Ecto neural progenitor cell (in vitro differentiated cells): ENCODE measurements at regions not wholly inside any gene's neighbourhood (a gene's known extent, or its start where the extent isn't known, plus 50 kb on each side); places are given as distances from the start of the nearest gene placed in this dataset.
A peak's percentile ranks its signal among the peaks of the same experiment; 100 is the strongest.

Experiments
- DNase-seq: peaks from one replicate; pipeline ENCODE4 v3.0.0-alpha.2; 2018; ENCODE audit warnings: low spot score

DNA sequence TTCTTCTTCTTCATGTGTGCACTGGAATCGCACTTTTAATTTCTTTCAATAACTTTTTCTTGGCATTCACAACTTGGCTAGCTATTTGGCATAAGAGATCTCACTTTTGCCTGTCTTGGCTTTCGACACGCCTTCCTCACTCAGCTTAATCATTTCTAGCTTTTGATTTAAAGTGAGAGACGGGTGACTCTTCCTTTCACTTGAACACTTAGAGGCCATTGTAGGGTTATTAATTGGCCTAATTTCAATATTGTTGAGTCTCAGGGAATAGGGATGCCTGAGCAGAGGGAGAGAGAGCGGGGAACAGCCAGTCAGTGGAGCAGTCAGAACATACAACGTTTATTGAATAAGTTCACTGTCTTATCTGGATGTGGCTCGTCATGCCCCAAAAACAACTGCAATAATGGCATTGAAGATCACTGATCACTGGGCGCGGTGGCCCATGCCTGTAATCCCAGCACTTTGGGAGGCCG lies 200.3 kb downstream of the SEC14L1 start:
- DNase-seq, result peak; percentile 29

DNA sequence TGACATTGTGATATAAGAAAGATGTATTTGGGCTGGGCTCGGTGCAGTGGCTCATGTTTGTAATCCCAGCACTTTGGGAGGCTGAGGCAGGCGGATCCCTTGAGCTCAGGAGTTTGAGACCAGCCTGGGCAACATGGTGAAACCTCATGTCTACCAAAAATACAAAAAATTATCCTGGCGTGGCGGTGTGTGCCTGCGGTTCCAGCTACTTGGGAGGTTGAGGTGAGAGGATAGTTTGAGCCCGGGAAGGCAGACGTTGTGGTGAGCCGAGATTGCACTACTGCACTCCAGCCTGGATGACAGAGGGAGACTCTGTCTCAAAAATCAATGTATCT lies 201.9 kb downstream of the SEC14L1 start:
- peak; percentile 12 for DNase-seq

DNA sequence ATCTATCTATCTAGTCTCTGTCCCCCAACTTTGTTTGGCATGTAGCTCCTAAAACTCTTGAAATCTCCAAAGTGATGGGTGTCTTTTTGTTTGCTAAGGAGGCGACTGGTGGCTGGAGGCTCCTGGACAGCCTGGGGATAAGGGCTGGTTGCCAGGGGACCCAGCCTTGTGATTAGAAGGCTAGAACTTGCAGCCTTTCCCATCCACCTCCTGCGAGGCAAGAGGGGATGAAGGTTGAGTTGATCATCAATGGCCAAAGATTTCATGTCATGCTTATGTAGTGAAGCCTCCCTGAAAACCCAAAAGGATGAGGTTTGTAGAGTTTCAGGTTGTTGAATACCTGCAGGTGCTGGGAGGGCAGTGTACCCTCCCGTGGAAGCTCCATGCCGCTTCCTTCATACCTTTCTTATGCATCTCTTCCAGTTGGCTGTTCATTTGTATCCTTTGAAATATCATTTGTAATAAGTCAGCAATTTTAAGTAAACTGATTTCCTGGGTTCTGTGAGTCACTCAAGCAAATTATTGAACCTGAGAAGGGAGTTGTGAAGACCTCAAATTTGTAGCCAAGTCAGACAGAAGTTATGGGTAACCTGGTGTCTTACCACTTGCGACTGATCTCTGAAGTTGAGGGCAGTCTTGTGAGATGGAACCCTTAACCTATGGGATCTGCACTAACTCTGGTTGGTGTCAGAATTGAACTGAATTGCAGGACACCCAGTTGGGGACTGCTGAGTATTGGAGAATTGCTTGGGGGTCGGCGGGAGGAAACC lies 202.4 kb downstream of the SEC14L1 start:
- DNase-seq, result peak; percentile 29

DNA sequence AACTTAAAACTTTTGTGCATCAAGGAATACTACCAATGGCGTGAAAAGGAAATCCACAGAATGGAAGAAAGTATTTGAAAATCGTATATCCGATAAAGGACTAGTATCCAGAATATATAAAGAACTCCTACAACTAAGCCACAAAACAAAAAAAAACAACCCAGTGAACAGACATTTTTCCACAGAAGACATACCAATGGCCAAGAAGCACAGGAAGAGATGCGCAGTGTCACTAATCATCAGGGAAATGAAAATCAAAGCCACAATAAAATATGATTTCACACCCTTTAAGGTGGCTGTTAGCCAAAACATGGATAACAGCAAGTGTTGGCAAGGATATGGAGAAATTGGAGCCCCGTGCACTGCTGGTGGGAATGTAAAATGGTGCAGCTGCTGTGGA lies 203.3 kb downstream of the SEC14L1 start:
- no peak for DNase-seq

DNA sequence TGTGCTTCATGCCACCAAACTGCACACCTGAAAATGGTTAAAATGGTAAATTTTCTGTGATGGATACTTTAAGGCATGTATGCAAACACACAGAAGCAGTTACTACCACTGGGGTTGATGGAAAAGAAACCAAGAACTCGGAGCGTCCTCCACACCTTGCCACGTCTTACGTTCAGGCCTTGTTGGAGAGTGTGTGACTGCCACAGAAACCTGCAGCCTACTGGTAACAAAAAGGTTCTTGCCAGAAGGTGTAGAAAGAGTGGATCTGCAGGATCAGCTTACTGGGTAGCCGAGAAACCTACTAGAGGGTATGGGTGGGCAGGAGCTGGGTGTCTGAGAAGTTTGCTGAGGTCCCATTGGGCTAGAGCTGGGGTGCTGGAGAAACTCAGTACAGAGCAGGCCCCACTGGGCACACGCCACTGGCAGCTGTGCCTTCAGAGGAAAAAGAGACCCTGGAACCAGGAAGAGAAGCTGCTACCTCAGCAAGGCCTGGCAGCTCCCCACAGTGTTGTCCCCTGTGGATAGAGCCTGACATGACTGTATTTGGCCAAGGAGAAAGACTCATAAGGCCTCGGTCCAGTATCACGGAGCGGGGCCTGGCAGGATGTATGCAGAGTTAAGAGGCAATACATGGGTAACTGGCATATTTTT lies 204.6 kb downstream of the SEC14L1 start:
- DNase-seq, result peak; percentile 39

DNA sequence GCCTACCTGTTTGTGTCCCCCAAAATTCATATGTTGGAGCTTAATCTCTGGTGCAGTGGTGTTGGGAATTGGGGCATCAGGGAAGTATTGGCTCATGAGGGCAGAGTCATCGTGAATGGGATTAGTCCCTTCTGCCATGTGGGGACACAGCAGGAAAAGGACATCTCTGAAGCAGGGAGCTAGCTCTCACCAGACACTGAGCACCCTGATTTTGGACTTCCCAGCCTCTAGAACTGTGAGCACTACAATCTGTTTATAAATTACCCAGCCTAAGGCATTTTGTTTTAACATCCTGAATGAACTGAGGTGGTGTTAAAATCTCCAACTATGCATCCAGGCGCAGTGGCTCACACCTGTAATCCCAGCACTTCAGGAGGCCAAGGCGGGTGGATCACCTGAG lies 206.0 kb downstream of the SEC14L1 start:
- DNase-seq, result peak; percentile 21

DNA sequence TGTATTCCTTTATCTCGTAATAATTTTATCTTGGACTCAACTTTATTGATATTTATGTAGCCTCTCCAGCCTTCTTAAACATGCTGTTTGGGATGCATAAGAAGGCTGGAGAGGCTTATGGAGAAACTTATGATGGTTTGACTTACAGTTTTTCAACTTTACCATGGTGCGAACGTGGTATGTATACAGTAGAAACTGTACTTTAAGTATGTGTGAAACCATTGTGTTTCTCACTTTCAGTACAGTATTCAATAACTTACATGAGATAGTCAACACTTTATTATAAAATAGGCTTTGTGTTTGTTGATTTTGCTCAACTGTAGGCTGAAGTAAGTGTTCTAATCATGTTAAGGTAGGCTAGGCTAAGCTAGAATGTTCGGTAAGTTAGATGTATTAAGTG lies 206.8 kb downstream of the SEC14L1 start:
- DNase-seq, result no peak

DNA sequence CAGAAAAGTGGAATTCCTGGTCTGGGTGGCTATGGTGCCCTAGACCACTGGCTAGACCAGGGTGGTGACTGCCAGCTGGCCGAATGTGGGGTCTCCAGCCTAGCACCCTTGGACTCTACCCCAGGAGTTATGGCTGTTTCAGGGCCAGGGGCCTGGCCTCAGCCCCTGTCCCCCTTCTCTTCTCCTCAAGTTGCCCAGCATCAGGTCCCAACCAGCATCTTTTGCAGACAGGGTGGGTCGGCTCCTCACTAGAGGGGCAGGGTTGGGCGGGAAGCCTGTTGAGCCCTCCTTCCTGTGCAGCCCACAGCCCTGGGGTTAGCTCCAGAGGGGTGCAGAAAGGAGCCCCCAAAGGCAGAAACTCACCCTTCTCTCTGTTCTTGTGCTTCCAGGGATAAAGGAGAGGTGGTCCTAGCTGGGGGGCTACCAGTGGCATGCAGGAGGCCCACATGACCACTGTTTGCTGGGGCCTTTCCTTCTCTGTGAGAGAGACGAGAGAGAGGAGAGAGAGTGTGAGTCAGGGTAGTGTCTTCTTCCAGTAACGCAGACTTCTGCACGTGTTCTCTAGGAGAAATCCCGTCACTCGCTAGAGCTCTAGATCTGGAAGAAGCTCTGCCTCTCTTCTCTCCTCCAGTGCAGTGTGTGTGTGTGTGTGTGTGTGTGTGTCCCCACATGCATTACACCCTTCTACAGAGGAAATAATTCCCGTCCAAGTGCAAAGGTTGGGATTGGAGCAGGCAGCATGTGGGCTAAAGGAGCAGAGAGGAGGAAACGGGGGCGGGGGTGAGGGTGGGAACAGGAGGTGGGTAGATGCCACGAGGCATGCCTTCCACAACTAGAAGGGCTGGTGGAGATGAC lies 209.4 kb downstream of the SEC14L1 start:
- DNase-seq, result peak; percentile 46

DNA sequence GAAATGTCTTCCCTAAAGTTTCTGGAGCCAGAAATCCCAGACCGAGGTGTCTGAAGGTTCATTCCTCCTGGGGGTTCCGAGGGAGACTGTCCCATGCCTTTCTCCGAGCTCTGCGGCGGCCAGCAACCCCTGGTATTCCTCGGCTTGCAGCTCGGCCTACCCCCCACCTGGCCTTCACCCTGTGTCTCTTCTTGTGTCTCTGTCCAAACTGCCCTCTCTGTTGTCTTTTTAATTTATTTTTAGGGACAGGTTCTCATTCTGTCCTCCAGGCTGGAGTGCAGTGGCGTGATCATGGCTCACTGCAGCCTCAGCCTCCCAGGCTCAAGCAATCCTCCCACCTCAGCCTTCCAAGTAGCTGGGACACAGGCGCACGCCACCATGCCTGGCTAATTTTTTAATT lies 211.7 kb downstream of the SEC14L1 start:
- peak; percentile 33 for DNase-seq

DNA sequence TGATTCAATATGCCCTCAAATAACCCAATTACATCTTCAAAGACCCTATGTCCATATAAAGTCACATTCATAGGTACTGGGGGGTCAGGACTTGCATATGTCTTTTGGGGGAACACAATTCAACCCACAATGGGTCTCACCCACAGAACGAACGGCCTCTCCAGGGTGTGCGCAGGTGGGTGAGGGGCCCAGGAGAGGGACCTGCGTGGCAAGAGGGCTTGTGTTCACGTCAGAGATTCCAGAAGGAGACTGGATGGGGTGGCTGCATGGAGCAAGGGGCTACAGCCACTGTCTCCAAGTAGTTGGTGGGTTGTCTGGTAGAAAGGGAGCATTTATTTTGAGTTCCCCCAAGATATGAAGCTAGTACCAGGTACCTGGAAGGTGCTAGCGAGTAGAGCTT lies 212.2 kb downstream of the SEC14L1 start:
- DNase-seq, result peak; percentile 45

DNA sequence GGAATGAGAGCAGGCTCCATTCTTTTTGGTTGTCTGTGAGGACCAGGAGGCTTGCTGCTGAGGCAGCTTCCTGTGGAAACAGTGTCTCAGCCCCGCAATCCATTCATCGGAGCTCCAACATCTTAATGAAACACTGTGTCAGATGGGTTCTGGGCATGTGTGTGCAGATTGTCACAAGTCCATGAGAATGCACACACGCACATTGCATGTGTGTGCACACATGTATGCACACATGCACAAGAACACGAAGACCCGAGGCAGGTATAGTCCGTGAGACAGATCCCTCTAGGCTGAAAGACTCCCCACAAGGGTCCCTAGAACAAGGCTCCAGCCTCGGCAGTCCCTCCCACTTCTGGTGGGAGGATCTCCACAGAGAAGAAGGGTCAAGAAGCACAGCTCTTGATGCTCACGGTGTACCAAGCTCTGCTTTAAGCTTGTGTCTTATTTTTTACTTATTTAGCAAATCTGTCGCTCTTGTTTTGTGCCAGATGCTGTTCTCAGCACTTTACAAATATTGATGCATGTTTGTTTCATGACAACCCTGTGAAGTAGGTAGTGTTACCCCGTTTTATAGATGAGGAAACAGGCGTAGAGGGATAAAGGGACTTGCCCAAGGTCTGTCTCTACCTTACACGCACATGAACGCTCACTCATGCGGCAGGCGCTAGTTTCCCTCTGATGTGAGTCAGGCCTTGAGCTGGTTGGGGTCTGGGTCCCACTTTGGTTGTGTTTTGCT lies 213.1 kb downstream of the SEC14L1 start:
- DNase-seq, result peak; percentile 45

DNA sequence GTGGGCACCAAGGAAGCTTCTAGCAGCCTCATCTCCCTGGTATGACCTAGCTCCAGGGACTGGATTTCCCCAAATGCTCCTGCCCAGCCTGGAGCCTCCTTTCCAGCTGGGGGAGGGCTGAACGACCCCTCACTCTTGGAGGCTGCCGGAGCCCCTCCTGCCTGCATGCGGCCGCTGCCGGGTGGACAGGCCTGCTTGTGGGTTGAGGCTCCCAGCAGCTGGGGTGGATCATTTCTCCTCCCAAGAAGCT lies 213.6 kb downstream of the SEC14L1 start:
- DNase-seq, result peak; percentile 44

DNA sequence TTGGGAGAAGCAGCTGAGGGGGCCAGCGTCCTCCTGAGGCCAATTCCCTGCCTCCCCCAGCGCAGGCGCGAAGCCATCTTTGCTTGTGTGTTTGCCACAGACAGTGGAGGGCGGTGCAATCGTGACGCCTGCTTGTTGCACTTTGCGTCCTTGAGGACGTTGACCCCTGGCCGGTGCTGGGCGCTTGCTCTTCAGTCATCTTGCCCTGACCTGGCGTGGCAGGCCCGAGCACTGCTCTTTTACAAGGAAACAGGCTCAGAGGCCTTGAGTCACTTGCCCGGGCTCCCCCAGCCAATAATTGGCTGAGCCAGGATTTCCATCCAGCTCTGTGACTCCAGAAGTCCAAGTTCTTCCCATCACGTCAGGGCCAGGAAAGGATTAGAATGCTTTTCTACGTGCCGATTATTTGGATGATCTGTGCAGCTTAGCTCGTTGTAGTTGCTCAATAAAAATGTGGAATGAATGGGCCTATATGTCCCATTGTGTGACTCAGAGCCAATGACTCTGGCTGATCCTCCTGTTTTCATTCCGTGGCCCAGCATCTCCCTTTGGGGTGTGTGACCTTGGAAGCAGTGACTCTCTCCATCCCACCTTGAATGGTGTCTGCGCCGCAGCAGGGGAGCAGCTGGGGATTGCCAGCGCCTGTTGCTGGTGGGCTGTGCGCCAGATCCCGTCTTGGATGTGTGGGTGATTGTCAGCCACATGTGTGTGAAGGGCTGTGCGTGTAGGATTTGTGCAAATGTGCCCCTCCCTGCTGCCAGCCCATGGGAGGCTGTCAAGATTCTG lies 214.1 kb downstream of the SEC14L1 start:
- no peak for DNase-seq

DNA sequence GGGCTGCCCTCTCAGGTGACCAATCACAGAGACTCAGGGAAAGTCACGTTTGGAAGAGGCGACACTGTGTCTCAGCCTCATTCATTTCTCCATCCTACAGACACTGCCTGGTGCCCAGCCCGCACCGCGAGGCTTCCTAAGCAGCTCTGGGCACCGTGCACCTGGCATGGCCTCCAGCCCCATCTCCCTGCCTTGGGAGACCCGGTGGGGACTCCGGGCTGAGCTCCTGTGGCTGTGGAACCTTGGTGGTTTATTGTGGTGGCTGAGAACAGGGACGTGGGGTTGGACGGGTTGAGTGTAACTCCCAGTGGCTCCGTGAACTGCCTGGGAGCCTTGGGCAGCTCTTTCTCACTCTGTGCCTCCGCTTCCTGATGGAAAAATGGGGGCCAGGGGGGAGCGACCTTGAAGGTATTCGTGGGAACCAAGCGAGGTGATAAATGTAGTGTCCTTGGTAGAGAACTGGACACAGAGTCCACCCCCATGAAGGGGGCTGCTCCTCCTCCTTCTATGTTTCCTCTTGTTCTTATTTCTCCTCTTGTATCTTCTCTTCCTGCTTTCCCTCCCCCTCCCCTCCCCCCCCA lies 215.4 kb downstream of the SEC14L1 start:
- DNase-seq, result peak; percentile 44

DNA sequence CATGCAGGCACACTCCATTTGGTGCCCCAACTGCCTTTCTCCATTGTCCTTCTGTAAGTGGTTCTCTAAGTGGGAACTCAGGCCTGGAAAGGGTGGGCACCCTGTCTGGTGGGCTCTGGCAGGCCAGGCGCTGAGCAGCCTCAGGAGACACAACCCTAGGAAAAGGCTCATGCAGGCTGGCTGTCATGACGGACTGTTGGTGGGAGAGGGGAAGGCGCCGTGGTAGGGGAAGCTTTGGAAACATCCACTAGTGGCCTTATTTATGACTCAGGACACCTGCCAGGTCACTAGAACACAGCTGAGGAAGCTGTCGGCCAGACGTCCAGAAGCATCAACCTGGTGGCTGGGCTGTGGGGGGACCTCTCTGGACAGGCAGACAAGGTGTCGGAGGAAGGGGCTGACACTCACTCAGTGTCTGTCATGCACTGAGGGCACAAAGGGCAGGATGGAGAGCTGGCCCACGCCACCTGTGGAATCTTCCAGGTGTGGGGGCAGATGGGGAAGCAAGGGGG lies 216.0 kb downstream of the SEC14L1 start:
- peak; percentile 47 for DNase-seq

DNA sequence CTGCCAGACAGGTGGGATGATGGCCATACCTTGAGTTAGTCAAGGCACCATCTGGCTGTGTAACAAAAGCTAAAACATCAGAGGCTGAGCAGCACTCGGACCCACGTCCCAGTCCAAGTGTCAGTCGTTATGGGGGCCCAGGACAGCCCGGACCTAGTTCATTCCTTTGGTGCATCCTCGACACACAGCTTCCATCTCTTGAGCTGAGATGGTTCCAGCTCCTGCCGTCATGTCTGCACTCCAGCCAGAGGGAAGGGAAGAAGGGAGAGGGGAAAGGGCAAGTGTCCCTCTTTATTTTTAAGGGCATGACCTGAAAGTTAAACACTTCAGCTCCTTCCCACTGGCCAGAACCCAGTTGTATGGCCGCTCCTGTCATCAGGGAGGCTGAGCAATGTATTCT lies 218.0 kb downstream of the SEC14L1 start:
- peak; percentile 41 for DNase-seq

DNA sequence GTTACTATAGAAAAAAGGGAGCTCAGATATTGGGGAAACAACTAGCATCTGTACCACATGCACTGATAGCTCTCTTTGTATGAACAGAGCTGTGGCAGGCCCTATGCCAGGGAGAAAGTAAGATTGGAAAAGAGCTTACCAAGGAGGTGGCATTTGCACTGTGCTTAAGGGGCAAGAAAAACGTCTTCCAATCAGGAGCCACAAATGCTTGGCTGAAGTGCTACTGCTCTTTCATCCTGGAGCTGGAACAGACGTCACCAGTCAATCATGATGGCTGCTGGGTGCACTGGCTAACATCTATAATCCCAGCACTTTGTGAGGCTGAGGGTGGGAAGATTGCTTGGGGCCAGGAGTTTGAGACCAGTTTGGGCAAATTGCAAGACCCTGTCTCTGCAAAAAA lies 218.5 kb downstream of the SEC14L1 start:
- peak; percentile 39 for DNase-seq

DNA sequence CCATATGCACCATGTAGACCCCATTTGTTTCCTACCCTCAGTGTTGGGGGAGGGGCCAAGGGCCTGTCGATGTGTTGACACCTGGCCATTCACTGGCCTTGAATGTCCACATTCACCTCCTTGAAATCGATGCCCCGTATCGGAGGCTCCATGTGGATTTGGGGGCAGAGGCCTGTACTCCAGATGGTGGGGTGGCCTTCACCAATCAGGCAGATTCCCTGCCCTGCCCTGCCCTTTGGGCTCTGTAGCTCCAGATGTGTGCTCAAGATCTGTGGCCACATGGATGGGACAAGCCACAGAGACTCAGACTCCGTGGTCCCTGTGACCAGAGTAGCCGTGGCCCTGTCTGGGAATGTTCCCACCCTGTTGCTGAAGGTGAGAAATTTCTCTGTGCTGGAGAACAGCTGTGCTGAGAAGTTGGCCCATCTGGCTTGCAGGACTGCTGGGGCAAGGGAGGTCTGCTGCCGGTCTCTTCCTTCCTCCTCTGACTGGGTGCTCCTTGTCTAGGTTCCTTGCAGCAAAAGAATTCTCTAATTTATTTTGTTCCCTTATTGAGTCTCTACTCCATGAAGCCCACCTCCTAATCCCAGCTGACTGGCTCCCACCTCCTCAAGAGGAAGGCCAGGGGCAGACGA lies 221.3 kb downstream of the SEC14L1 start:
- no peak for DNase-seq

DNA sequence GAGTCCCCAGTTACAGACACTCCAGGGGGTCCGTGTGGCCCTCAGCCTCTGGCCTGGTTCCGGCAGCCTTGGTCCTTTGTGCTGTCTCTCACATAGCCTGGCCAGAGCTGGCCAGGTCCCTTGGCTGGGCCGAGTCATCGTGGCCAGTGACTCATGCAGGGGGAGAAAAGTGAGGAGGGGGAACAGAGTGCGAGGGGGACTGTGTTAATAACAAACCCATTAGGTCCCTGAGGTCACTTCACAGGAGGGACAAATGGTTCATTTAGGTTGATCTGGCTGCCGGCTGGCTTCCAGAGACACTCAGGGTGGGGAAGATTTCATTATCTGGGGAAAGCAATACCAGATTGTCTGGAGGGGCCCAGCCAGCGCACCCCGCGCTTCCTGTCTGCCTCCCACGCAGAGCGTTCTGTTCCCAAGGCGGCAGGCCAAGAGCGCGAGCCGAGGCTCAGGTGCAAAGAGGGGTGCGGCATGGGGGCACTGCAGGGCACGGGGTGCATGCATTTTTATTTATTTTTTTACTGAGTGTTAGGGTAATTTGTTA lies 223.1 kb downstream of the SEC14L1 start:
- peak; percentile 53 for DNase-seq

DNA sequence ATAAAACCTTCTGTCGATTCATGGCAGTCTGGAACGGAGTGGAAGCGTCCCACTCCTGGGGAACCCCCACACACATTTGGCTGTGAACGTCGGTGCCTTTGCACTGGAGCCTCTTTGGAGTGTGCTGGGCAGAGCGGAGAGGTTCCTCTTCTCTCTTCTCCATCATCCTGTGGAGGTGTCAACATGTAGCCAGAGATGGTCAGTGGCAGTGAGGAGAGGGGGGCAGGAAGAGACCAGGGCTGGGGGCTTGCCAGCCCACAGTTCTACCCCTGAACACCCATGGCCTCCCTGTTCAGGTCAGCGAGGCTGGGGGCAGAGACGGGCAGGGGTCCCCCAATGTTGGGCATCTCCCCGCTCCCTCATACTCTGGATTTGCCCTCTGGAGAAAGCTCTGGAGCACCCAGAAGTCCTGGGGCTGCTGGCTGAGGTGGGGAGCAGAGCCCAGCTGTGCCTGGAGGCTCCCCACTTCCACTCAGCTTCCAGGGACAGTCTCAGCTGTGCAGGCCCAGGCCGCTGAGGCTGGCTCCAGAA lies 223.7 kb downstream of the SEC14L1 start:
- DNase-seq, result no peak
